ENCODE measurements at regions not wholly inside any gene's neighbourhood (a gene's known extent, or its start where the extent isn't known, plus 50 kb on each side); places are given as distances from the start of the nearest gene placed in this dataset.

GRCh38 chr2:118437501-118437900, 349.2 kb downstream of the INSIG2 start:
- no peaks in the 10 kb centered on the region for H3K9me3 ChIP-seq
- H3K4me1 ChIP-seq, result no peaks in the 10 kb centered on the region
- POLR2A ChIA-PET, result no interaction called here
- no TSS peak for BruUV-seq (replicated peaks)
- no peak overlapping the region for H3K4me3 ChIP-seq (ENCODE audit: low read depth, low read length)
- Mint-ChIP-seq H3K27me3 (ENCODE audit: insufficient read depth, unreplicated experiment) (no peaks in the 10 kb centered on the region), H3K27ac (ENCODE audit: unreplicated experiment) (no peak overlapping the region), H3K4me3 (ENCODE audit: unreplicated experiment) (no peak overlapping the region), H3K9me3 (ENCODE audit: unreplicated experiment) (peaks cover 2% of the 10 kb centered on the region), H3K4me1 (ENCODE audit: low read depth, unreplicated experiment) (no peaks in the 10 kb centered on the region), H3K36me3 (ENCODE audit: insufficient read depth, unreplicated experiment) (no peaks in the 10 kb centered on the region)
- DNase-seq, result no peak
- intact Hi-C loops (cut with micrococcal nuclease; ENCODE audit: unreplicated experiment), result no loop called here
- CTCF ChIA-PET, result no interaction called here
- H3K36me3 ChIP-seq (ENCODE audit: control insufficient read depth, insufficient read depth, low read length), result no peaks in the 10 kb centered on the region
- no peak for TF ChIP-seq CTCF (IDR thresholded peaks at IDR 0.05; ENCODE audit: insufficient read depth in 1 of 2, low read depth in 1 of 2, low read length in 1 of 2, severe bottlenecking in 1 of 2, unreplicated experiment in 1 of 2)
- no peaks in the 10 kb centered on the region for H3K27me3 ChIP-seq (replicated peaks; ENCODE audit: control insufficient read depth, insufficient read depth, low read length)

GRCh38 chr2:118431997-118432396, 343.7 kb downstream of the INSIG2 start:
- intact Hi-C loops (cut with micrococcal nuclease; ENCODE audit: unreplicated experiment), result loop anchor here (1.0 kb wide), 1 partner anchor 423 kb away; no protein-coding TSS in a partner anchor
- CTCF ChIA-PET, result interaction anchor here (0.7 to 1.2 kb wide), 2 partner anchors 14 to 424 kb away, joined by 3 read pairs; no protein-coding TSS in a partner anchor
- H3K27me3 Mint-ChIP-seq (ENCODE audit: insufficient read depth, unreplicated experiment), result no peaks in the 10 kb centered on the region

GRCh38 chr2:118431586-118431985, 343.3 kb downstream of the INSIG2 start:
- Histone ChIP-seq H3K9me3 (no peaks in the 10 kb centered on the region), H3K36me3 (ENCODE audit: control insufficient read depth, insufficient read depth, low read length) (no peaks in the 10 kb centered on the region), H3K4me1 (no peaks in the 10 kb centered on the region), H3K27me3 (replicated peaks; ENCODE audit: control insufficient read depth, insufficient read depth, low read length) (no peaks in the 10 kb centered on the region), H3K4me3 (ENCODE audit: low read depth, low read length) (no peak overlapping the region)
- POLR2A ChIA-PET, result no interaction called here
- no TSS peak for BruUV-seq (replicated peaks)
- Mint-ChIP-seq H3K27me3 (ENCODE audit: insufficient read depth, unreplicated experiment) (no peaks in the 10 kb centered on the region), H3K27ac (ENCODE audit: unreplicated experiment) (no peak overlapping the region), H3K9me3 (ENCODE audit: unreplicated experiment) (peaks cover 9% of the 10 kb centered on the region), H3K4me1 (ENCODE audit: low read depth, unreplicated experiment) (peaks cover 7% of the 10 kb centered on the region), H3K36me3 (ENCODE audit: insufficient read depth, unreplicated experiment) (no peaks in the 10 kb centered on the region), H3K4me3 (ENCODE audit: unreplicated experiment) (no peak overlapping the region)
- CTCF ChIA-PET, result interaction anchor here (0.7 to 1.2 kb wide), 3 partner anchors 14 to 424 kb away, joined by 3 read pairs; no protein-coding TSS in a partner anchor
- DNase-seq, result no peak
- no peak for TF ChIP-seq CTCF (IDR thresholded peaks at IDR 0.05; ENCODE audit: insufficient read depth in 1 of 2, low read depth in 1 of 2, low read length in 1 of 2, severe bottlenecking in 1 of 2, unreplicated experiment in 1 of 2)
- intact Hi-C loops (cut with micrococcal nuclease; ENCODE audit: unreplicated experiment), result loop anchor here (1.0 kb wide), 1 partner anchor 424 kb away; no protein-coding TSS in a partner anchor

More at GRCh38 chr2:118431997-118432396, 343.7 kb downstream of the INSIG2 start:
- TF ChIP-seq CTCF (IDR thresholded peaks at IDR 0.05; ENCODE audit: insufficient read depth in 1 of 2, low read depth in 1 of 2, low read length in 1 of 2, severe bottlenecking in 1 of 2, unreplicated experiment in 1 of 2), result no peak
- no peaks in the 10 kb centered on the region for H3K36me3 ChIP-seq (ENCODE audit: control insufficient read depth, insufficient read depth, low read length)
- no peak overlapping the region for H3K27ac Mint-ChIP-seq (ENCODE audit: unreplicated experiment)
- BruUV-seq (replicated peaks), result no TSS peak
- no peaks in the 10 kb centered on the region for H3K36me3 Mint-ChIP-seq (ENCODE audit: insufficient read depth, unreplicated experiment)
- no peaks in the 10 kb centered on the region for H3K9me3 ChIP-seq
- no peaks in the 10 kb centered on the region for H3K27me3 ChIP-seq (replicated peaks; ENCODE audit: control insufficient read depth, insufficient read depth, low read length)
- H3K4me3 Mint-ChIP-seq (ENCODE audit: unreplicated experiment), result no peak overlapping the region
- H3K4me3 ChIP-seq (ENCODE audit: low read depth, low read length), result no peak overlapping the region
- no peak for DNase-seq
- H3K4me1 ChIP-seq, result no peaks in the 10 kb centered on the region
- POLR2A ChIA-PET, result no interaction called here
- H3K9me3 Mint-ChIP-seq (ENCODE audit: unreplicated experiment), result peaks cover 9% of the 10 kb centered on the region
- H3K4me1 Mint-ChIP-seq (ENCODE audit: low read depth, unreplicated experiment), result peaks cover 7% of the 10 kb centered on the region

All from Caco-2 (cell line).